Brain microvascular endothelial cell (primary cell): ENCODE measurements at regions not wholly inside any gene's neighbourhood (a gene's known extent, or its start where the extent isn't known, plus 50 kb on each side); places are given as distances from the start of the nearest gene placed in this dataset.

Experiments
- DNase-seq: peaks from one replicate; pipeline ENCODE4 v3.0.0-alpha.2; 2020
- H3K27ac ChIP-seq: fragments of 250-450 bp; sonication (Bioruptor Pico); 2 replicates; pipeline ENCODE4 v1.5.1; 2020; ENCODE audit warnings: mild to moderate bottlenecking, moderate library complexity
- H3K27me3 ChIP-seq: fragments of 250-450 bp; sonication (Bioruptor Pico); replicated peaks from 2 replicates; pipeline ENCODE4 v1.5.1; 2020; ENCODE audit warnings: mild to moderate bottlenecking
- H3K36me3 ChIP-seq: fragments of 250-450 bp; sonication (Bioruptor Pico); replicated peaks from 2 replicates; pipeline ENCODE4 v1.5.1; 2020; ENCODE audit warnings: mild to moderate bottlenecking
- H3K4me3 ChIP-seq: 2 replicates; pipeline ENCODE4 v1.5.1; 2011; ENCODE audit warnings: low read depth, mild to moderate bottlenecking, control low read depth, low read length, moderate library complexity
- CTCF ChIP-seq: IDR thresholded peaks from 2 replicates; pipeline ENCODE4 v1.5.1; 2011; ENCODE audit warnings: low read depth, mild to moderate bottlenecking, moderate library complexity, low read length, control low read depth, inconsistent platforms; ENCODE audit errors: missing control alignments
- in situ Hi-C: cut with HindIII; loops from 2 replicates; pipeline ENCODE4 v1.10.0; 2017; ENCODE audit warnings: low sequenced_read_pairs, low pct_ligation_motif_present

GRCh38 chr2:8111193-8111592, 570.7 kb upstream of the ID2 start:
- in situ Hi-C loops = no loop called here
- no peak for DNase-seq
- Histone ChIP-seq H3K27ac (no peak overlapping the region), H3K27me3 (no peaks in the 10 kb centered on the region), H3K36me3 (no peaks in the 10 kb centered on the region), H3K4me3 (no peak overlapping the region)
- no peak for TF ChIP-seq CTCF

GRCh38 chr2:8115456-8115855, 566.4 kb upstream of the ID2 start:
- no peaks in the 10 kb centered on the region for H3K27me3 ChIP-seq
- H3K27ac ChIP-seq = no peak overlapping the region
- in situ Hi-C loops = no loop called here
- no peaks in the 10 kb centered on the region for H3K36me3 ChIP-seq
- DNase-seq = no peak
- no peak overlapping the region for H3K4me3 ChIP-seq
- TF ChIP-seq CTCF = no peak

- no peak for DNase-seq
- no peaks in the 10 kb centered on the region for H3K27me3 ChIP-seq
- in situ Hi-C loops = no loop called here
- H3K36me3 ChIP-seq = no peaks in the 10 kb centered on the region
- H3K27ac ChIP-seq = no peak overlapping the region
- TF ChIP-seq CTCF = no peak
- no peak overlapping the region for H3K4me3 ChIP-seq
These were observed 565.9 kb upstream of the ID2 start for GRCh38 chr2:8115966-8116365.

DNA sequence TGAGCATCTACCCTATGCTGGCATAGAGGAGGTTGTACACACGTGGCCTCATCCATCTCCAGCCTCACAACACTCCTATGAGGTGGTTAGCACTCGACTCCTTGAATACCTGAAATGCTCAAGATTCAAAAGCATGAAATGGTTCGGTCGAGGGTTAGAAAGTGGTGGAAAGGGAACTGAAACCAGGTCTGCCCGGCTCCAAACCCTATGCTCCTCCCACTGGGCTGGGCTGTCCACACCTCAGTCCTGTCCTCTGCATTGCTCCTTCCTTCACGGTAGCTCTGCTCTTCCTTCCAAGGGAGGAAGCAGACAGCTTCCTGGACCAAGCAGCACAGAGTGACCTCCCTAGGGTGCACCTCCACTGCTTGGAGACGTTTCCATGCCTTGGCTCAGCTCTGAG, 565.2 kb upstream of the ID2 start:
- TF ChIP-seq CTCF = no peak
- H3K27me3 ChIP-seq = no peaks in the 10 kb centered on the region
- in situ Hi-C loops = no loop called here
- H3K36me3 ChIP-seq = no peaks in the 10 kb centered on the region
- no peak for DNase-seq
- no peak overlapping the region for H3K4me3 ChIP-seq
- H3K27ac ChIP-seq = no peak overlapping the region

DNA sequence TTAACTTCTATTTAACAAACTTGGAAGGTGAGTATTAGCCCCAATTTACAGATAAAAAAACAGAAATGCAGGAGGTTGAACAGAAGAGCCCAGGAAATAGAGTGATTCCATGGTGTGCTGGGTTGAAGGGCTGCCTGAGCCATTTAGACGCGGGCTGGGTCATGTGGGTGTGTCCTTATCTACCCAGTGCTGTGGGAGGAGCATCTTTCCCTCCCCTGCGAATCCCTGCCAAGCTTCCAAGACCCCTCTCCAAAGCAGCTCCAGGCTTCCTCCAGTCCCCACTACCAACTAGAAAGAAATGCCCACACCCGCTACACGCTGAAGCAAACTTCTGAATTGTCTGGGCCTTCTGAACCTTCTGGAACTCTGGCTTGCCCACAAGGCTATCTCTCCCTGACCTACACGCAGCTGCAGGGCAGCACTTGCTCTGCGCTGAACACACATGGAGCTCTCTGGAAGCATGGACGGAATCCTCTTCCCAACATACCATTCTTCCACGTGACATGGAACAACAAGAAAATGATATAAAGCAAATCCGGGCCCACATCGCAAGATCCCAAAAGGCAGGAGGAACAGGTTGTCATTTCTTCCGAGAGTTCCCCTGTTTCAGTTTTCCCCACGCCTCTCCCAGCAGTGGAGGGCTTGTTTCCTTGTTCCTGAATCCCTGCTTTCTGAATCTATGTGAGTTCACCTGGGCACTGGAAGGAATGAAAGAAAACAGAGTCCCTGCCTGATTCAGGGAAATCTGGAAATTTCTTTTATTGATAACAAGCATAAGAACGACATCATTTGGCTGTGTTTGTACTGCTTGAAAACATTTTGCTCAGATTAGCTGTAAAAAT, 562.7 kb upstream of the ID2 start:
- no peak for DNase-seq
- Histone ChIP-seq H3K4me3 (no peak overlapping the region), H3K27ac (no peak overlapping the region)

More for the DNA sequence above, 562.7 kb upstream of the ID2 start:
- Histone ChIP-seq H3K36me3 (no peaks in the 10 kb centered on the region), H3K27me3 (no peaks in the 10 kb centered on the region)
- TF ChIP-seq CTCF = no peak
- in situ Hi-C loops = no loop called here
